ENCODE measurements at regions not wholly inside any gene's neighbourhood (a gene's known extent, or its start where the extent isn't known, plus 50 kb on each side); places are given as distances from the start of the nearest gene placed in this dataset.

DNA sequence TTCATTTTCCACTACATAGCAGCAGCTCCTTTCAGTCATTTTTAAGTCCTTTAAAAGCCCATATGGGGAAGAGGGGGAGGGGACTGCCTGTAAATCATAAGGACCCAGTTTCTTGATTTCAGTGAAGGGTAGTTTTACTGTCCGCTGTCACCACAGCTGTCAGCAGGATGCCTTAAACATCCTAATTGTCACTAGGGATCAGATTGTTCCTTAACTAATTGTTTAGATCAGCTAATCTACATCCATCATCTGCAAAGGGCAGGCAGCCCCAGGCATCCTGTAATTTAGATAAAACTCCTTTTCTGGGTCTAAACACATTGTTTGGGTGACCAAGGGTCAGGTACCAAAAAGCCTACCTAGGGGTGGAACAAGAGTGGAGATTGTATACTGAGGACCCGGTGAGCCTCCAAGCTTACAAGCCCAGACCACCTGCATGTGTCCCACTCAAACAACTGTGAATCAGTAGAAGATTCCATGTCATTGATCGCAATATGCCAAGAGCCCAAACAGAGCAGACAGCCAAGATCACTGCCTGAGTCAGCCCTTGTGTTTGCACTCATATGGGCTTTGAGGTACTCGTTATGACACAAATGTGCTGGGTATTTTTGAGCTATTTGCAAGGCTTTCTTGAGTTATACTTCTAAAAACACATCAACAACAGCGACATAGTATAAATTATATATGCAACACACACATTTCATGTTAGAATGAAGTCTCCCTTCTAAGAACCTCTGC lies 198.7 kb upstream of the CEP162 start:
- H3K4me3 ChIP-seq (ENCODE audit: low read length): no peak overlapping the region
- DNase-seq (ENCODE audit: low read depth): no peak
- TF ChIP-seq, protein P1, sequence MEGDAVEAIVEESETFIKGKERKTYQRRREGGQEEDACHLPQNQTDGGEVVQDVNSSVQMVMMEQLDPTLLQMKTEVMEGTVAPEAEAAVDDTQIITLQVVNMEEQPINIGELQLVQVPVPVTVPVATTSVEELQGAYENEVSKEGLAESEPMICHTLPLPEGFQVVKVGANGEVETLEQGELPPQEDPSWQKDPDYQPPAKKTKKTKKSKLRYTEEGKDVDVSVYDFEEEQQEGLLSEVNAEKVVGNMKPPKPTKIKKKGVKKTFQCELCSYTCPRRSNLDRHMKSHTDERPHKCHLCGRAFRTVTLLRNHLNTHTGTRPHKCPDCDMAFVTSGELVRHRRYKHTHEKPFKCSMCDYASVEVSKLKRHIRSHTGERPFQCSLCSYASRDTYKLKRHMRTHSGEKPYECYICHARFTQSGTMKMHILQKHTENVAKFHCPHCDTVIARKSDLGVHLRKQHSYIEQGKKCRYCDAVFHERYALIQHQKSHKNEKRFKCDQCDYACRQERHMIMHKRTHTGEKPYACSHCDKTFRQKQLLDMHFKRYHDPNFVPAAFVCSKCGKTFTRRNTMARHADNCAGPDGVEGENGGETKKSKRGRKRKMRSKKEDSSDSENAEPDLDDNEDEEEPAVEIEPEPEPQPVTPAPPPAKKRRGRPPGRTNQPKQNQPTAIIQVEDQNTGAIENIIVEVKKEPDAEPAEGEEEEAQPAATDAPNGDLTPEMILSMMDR (conservative IDR thresholded peaks at IDR 0.05; ENCODE audit: low read depth, low read length): no peak

- TF ChIP-seq, protein P1 (conservative IDR thresholded peaks at IDR 0.05; ENCODE audit: low read depth, low read length): no peak
- no peak for DNase-seq (ENCODE audit: low read depth)
- H3K4me3 ChIP-seq (ENCODE audit: low read length): no peak overlapping the region
Observed at GRCh38 chr6:84424956-84425355, 197.5 kb upstream of the CEP162 start.

- no peak overlapping the region for H3K4me3 ChIP-seq (ENCODE audit: low read length)
- DNase-seq (ENCODE audit: low read depth): no peak
Observed at GRCh38 chr6:84422380-84422968, 195.0 kb upstream of the CEP162 start.

DNA sequence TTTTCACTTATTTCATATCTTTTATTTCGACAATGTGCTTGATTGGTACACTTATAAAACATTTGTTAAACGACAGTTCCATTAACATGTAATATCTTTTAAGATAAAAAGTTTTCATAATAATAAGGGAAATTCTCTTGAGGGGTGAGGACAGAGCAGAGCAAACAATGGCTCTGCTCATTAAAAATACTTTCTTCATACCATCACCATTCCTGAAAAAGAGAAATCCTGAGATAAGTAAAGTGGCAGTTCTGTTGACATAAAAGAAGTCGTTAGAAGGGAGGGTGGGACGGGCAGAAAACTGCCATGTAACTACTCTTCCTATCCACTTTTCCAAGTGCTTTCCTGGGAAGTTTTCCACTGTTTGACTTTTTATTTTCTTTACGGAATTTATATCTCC lies 193.6 kb upstream of the CEP162 start:
- DNase-seq (ENCODE audit: low read depth): no peak
- TF ChIP-seq, protein P1 (conservative IDR thresholded peaks at IDR 0.05; ENCODE audit: low read depth, low read length): no peak
- H3K4me3 ChIP-seq (ENCODE audit: low read length): no peak overlapping the region

More at GRCh38 chr6:84422380-84422968, 195.0 kb upstream of the CEP162 start:
- TF ChIP-seq, protein P1 (conservative IDR thresholded peaks at IDR 0.05; ENCODE audit: low read depth, low read length): peak; percentile 92

DNA sequence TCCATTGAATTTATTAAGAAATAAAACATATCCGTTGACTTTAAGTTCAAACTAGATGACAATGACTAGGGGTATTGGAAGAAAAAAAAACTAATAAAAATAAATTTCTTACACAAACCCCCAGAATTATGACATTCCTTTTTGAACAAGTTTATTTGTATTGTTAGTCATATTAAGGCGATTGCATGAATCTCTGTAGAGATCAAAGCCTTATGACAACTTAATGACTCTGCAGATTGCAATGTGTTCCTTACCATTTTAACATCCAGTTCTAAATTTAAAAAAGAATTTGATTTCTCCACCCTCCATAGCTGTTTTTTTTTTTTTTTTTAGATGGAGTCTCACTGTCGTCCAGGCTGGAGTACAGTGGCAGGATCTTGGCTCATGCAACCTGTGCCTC lies 189.8 kb upstream of the CEP162 start:
- DNase-seq (ENCODE audit: low read depth): no peak
- TF ChIP-seq, protein P1 (conservative IDR thresholded peaks at IDR 0.05; ENCODE audit: low read depth, low read length): no peak

DNA sequence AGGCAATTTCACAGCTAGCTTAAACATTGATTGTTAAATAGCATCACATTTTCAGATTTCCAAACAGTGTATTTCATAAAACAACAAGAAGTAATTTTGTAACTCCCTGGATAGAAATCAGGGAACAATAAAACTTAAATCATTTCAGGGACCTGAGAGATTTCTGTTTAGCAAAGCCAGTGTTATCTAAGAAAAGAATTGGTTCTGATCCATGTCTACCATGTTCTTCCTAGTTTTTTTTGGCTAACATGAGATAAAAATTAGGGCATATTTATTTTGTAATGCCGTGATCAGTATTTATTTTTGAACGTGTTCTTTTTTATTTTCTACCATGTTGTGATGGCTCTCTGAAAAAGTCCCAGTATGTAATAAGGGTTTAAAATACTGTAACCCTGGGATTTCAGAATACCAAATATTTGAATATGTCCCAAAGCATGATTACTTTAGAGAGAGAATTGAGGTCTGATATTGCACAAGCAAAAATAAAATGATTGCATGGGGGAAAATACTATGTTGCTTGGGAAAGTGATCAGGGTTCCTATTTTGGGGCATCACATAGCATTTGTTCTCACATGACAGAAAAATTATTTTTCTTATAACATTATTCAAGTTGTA lies 188.7 kb upstream of the CEP162 start:
- TF ChIP-seq, protein P1 (conservative IDR thresholded peaks at IDR 0.05; ENCODE audit: low read depth, low read length): no peak
- no peak for DNase-seq (ENCODE audit: low read depth)
- no peak overlapping the region for H3K4me3 ChIP-seq (ENCODE audit: low read length)

More for the DNA sequence above, 189.8 kb upstream of the CEP162 start:
- no peak overlapping the region for H3K4me3 ChIP-seq (ENCODE audit: low read length)

All from retinal pigment epithelial cell (primary cell).